Hepatocyte (in vitro differentiated cells): ENCODE measurements at regions not wholly inside any gene's neighbourhood (a gene's known extent, or its start where the extent isn't known, plus 50 kb on each side); places are given as distances from the start of the nearest gene placed in this dataset.

Experiments
- EZH2phosphoT487 ChIP-seq: fragments of 200-600 bp; sonication (generic); IDR thresholded peaks from one replicate; pipeline ENCODE4 v1.6.1; 2018; ENCODE audit warnings: antibody characterized with exemption, mild to moderate bottlenecking, low read depth, moderate library complexity; ENCODE audit not compliant: unreplicated experiment, severe bottlenecking
- TF ChIP-seq, protein P1 (sequence below): fragments of 200-600 bp; sonication (generic); IDR thresholded peaks from 2 replicates; pipeline ENCODE4 v1.5.1; 2016; ENCODE audit warnings: antibody characterized with exemption, mild to moderate bottlenecking; ENCODE audit not compliant: poor library complexity

DNA sequence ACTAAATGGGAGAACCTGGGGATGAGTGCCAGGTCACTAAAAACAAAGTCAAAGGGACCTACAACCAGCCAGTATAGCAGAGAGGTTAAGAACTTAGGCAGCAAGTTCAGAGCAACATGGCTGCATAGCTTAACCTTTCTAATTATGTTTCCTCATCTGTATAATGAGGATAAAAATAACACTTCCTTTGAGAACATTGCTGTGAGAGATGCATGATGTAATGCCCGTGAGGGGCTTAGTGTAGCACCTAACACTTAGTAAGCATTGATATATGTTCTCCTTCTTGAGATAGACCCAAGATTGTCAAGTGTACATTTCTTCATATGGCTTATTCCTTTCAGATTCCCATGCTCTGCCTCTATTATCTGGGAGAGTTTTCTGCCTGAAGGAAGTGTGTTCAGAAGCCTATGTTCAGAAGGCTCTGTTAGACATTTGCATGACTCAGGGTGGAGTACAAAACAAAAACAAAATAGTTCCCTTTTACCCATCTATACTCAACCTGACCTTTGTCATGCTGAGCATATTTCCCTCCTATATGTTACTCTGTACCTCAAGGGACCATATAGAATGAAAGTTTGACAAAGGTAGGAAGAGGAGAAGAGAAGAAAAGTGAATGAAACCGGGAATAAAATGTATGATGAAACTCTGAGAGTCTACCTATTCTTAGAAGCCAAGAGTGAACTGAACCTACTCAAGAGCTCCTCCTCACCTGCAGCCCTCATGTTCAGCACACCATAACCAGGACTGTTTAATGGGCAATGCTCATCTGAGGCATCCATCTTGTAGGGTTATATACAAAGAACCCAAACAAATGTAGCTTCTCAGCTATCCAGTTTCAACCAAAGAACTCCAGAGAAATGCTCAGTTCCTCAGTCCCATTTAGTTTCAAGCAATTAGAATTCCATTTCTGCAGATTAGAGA is 70.7 kb upstream of the KCNMB2 start:
- no peak for TF ChIP-seq EZH2phosphoT487
- TF ChIP-seq, protein P1, sequence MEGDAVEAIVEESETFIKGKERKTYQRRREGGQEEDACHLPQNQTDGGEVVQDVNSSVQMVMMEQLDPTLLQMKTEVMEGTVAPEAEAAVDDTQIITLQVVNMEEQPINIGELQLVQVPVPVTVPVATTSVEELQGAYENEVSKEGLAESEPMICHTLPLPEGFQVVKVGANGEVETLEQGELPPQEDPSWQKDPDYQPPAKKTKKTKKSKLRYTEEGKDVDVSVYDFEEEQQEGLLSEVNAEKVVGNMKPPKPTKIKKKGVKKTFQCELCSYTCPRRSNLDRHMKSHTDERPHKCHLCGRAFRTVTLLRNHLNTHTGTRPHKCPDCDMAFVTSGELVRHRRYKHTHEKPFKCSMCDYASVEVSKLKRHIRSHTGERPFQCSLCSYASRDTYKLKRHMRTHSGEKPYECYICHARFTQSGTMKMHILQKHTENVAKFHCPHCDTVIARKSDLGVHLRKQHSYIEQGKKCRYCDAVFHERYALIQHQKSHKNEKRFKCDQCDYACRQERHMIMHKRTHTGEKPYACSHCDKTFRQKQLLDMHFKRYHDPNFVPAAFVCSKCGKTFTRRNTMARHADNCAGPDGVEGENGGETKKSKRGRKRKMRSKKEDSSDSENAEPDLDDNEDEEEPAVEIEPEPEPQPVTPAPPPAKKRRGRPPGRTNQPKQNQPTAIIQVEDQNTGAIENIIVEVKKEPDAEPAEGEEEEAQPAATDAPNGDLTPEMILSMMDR: no peak
